NB4 (cell line): ENCODE measurements at regions not wholly inside any gene's neighbourhood (a gene's known extent, or its start where the extent isn't known, plus 50 kb on each side); places are given as distances from the start of the nearest gene placed in this dataset.

ENCODE experiments used
- POLR2A ChIP-seq: IDR thresholded peaks from 2 replicates; pipeline ENCODE4 v1.6.1; 2011; ENCODE audit warnings: mild to moderate bottlenecking; ENCODE audit not compliant: insufficient read length; ENCODE audit errors: extremely low read depth
- TF ChIP-seq, protein P1 (sequence below): IDR thresholded peaks from one replicate; pipeline ENCODE4 v1.5.1; 2012; ENCODE audit warnings: low read depth, low read length
- TF ChIP-seq, protein P2 (sequence below): IDR thresholded peaks from 2 replicates; pipeline ENCODE4 v1.6.1; 2011; ENCODE audit warnings: low read depth, low read length

DNA sequence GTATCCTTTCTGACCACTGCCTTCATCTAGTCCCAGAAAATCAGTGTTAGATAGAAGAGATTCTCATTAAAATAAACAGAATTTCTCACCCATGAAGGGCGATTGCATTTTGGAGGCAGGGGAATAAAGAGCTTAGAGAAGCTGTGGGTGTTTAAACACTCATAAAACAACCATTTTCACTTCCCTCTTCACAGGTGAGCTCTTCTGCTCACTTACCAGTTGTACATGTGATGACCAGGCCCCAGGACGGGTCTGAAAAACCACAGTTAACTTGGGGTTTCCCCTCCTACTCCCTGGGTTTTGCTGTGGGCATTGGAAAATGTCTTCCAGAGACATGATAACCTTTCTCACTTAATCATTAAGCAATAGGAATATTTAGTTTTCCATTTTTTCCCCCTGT lies 411.6 kb upstream of the DPP6 start:
- TF ChIP-seq, protein P1, sequence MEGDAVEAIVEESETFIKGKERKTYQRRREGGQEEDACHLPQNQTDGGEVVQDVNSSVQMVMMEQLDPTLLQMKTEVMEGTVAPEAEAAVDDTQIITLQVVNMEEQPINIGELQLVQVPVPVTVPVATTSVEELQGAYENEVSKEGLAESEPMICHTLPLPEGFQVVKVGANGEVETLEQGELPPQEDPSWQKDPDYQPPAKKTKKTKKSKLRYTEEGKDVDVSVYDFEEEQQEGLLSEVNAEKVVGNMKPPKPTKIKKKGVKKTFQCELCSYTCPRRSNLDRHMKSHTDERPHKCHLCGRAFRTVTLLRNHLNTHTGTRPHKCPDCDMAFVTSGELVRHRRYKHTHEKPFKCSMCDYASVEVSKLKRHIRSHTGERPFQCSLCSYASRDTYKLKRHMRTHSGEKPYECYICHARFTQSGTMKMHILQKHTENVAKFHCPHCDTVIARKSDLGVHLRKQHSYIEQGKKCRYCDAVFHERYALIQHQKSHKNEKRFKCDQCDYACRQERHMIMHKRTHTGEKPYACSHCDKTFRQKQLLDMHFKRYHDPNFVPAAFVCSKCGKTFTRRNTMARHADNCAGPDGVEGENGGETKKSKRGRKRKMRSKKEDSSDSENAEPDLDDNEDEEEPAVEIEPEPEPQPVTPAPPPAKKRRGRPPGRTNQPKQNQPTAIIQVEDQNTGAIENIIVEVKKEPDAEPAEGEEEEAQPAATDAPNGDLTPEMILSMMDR = no peak
- no peak for TF ChIP-seq POLR2A
- TF ChIP-seq, protein P2, sequence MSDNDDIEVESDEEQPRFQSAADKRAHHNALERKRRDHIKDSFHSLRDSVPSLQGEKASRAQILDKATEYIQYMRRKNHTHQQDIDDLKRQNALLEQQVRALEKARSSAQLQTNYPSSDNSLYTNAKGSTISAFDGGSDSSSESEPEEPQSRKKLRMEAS = no peak
